OCI-LY3 (cell line): ENCODE measurements at regions not wholly inside any gene's neighbourhood (a gene's known extent, or its start where the extent isn't known, plus 50 kb on each side); places are given as distances from the start of the nearest gene placed in this dataset.

ENCODE experiments used
- EZH2phosphoT487 ChIP-seq: fragments of 200-600 bp; shearing (Covaris generic); IDR thresholded peaks from 2 replicates; pipeline ENCODE4 v1.6.1; 2018; ENCODE audit warnings: antibody characterized with exemption, mixed run types, low read depth
- TF ChIP-seq, protein P1 (sequence below): fragments of 200-600, 300-600 bp; sonication (generic); IDR thresholded peaks from 2 replicates; pipeline ENCODE4 v1.5.1; 2014; ENCODE audit warnings: antibody characterized with exemption, low read length, low read depth

DNA sequence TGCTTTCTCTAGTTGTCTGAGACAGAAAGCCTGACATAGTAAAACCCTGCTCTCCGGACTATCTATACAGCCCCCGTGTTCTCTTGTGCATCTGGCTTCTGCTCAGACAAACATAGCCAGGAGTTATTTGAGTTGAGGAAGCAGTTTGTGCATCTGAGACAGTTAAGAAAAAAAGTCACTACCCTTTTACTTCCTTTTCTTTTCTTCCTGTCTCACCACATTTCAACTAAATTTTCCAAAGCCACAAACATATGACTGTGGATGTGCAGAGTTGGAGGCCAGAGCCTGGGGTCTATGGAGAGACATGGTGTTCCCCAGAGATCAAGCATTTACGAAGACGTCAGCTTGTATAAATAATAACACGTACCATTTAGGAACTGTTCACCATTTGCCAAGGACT is 158.5 kb upstream of the FGGY start:
- TF ChIP-seq, protein P1, sequence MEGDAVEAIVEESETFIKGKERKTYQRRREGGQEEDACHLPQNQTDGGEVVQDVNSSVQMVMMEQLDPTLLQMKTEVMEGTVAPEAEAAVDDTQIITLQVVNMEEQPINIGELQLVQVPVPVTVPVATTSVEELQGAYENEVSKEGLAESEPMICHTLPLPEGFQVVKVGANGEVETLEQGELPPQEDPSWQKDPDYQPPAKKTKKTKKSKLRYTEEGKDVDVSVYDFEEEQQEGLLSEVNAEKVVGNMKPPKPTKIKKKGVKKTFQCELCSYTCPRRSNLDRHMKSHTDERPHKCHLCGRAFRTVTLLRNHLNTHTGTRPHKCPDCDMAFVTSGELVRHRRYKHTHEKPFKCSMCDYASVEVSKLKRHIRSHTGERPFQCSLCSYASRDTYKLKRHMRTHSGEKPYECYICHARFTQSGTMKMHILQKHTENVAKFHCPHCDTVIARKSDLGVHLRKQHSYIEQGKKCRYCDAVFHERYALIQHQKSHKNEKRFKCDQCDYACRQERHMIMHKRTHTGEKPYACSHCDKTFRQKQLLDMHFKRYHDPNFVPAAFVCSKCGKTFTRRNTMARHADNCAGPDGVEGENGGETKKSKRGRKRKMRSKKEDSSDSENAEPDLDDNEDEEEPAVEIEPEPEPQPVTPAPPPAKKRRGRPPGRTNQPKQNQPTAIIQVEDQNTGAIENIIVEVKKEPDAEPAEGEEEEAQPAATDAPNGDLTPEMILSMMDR = no peak
- no peak for TF ChIP-seq EZH2phosphoT487
